Activated CD8-positive, alpha-beta memory T cell treated with anti-CD3 and anti-CD28 coated beads, Interleukin-2, amount 10 ng/mL, durations not matched to agents 7 days and 5 days (primary cell): ENCODE measurements at regions not wholly inside any gene's neighbourhood (a gene's known extent, or its start where the extent isn't known, plus 50 kb on each side); places are given as distances from the start of the nearest gene placed in this dataset.
"Not testable (repeated sequence)": the region's sequence is repeated elsewhere in the genome, so short reads cannot be mapped to it uniquely, and the experiment has no call there.

Experiments used
- ATAC-seq: fragments of 150-1000 bp; cut with Tn5 transposase; one replicate; pipeline ENCODE4 v1.10.0; 2021; ENCODE audit warnings: moderate library complexity
- CTCF ChIA-PET: fragments of 350-600 bp; sonication (Branson Sonifier 250); formaldehyde crosslinking; loops from one replicate; lab custom pipeline; 2021; ENCODE audit warnings: antibody characterized with exemption; lab: Charles Lee
- DNase-seq: peaks from one replicate; pipeline ENCODE4 v3.0.0-alpha.2; 2020
- H3K27ac Mint-ChIP-seq: one replicate; pipeline ENCODE4 v1.8.0; 2021; ENCODE audit warnings: mild to moderate bottlenecking, mixed read lengths
- H3K27me3 Mint-ChIP-seq: one replicate; pipeline ENCODE4 v1.8.0; 2021; ENCODE audit warnings: mixed read lengths
- H3K36me3 Mint-ChIP-seq: one replicate; pipeline ENCODE4 v1.8.0; 2021; ENCODE audit warnings: mild to moderate bottlenecking, mixed read lengths
- H3K4me1 Mint-ChIP-seq: one replicate; pipeline ENCODE4 v1.8.0; 2021; ENCODE audit warnings: mixed read lengths
- H3K4me3 Mint-ChIP-seq: one replicate; pipeline ENCODE4 v1.8.0; 2021; ENCODE audit warnings: mild to moderate bottlenecking, moderate library complexity, mixed read lengths
- H3K9me3 Mint-ChIP-seq: one replicate; pipeline ENCODE4 v1.8.0; 2022; ENCODE audit warnings: low read depth, mixed read lengths

GRCh38 chr2:144914113-144914512 lies 394.2 kb upstream of the ZEB2 start:
- Mint-ChIP-seq H3K27ac (no peak overlapping the region), H3K36me3 (no peaks in the 10 kb centered on the region)

GRCh38 chr2:144912206-144912605 lies 392.3 kb upstream of the ZEB2 start:
- H3K4me3 Mint-ChIP-seq: no peak overlapping the region
- ATAC-seq (no peak), DNase-seq (no peak)
- H3K9me3 Mint-ChIP-seq: no peaks in the 10 kb centered on the region
- no peaks in the 10 kb centered on the region for H3K36me3 Mint-ChIP-seq
- H3K27ac Mint-ChIP-seq: no peak overlapping the region
- H3K27me3 Mint-ChIP-seq: peaks cover 3% of the 10 kb centered on the region
- no peaks in the 10 kb centered on the region for H3K4me1 Mint-ChIP-seq
- CTCF ChIA-PET: no interaction called here

More at GRCh38 chr2:144914113-144914512, 394.2 kb upstream of the ZEB2 start:
- DNase-seq (no peak), ATAC-seq (no peak)
- CTCF ChIA-PET: no interaction called here
- peaks cover 3% of the 10 kb centered on the region for H3K27me3 Mint-ChIP-seq
- H3K4me1 Mint-ChIP-seq: no peaks in the 10 kb centered on the region
- H3K4me3 Mint-ChIP-seq: no peak overlapping the region
- no peaks in the 10 kb centered on the region for H3K9me3 Mint-ChIP-seq

- Mint-ChIP-seq H3K27ac (no peak overlapping the region), H3K27me3 (no peaks in the 10 kb centered on the region), H3K9me3 (peaks cover 4% of the 10 kb centered on the region), H3K36me3 (peaks cover 4% of the 10 kb centered on the region), H3K4me1 (no peaks in the 10 kb centered on the region), H3K4me3 (no peak overlapping the region)
- DNase-seq: no peak
- ATAC-seq: no peak
- CTCF ChIA-PET: no interaction called here
Measured at GRCh38 chr2:144905956-144906355, 386.0 kb upstream of the ZEB2 start.

GRCh38 chr2:144904612-144905011 lies 384.7 kb upstream of the ZEB2 start:
- ATAC-seq: no peak
- peaks cover 4% of the 10 kb centered on the region for H3K9me3 Mint-ChIP-seq
- no peak overlapping the region for H3K4me3 Mint-ChIP-seq
- CTCF ChIA-PET: no interaction called here
- no peaks in the 10 kb centered on the region for H3K4me1 Mint-ChIP-seq
- H3K27me3 Mint-ChIP-seq: peaks cover 2% of the 10 kb centered on the region
- no peak overlapping the region for H3K27ac Mint-ChIP-seq
- H3K36me3 Mint-ChIP-seq: peaks cover 4% of the 10 kb centered on the region
- no peak for DNase-seq

GRCh38 chr2:144903045-144903444 lies 383.1 kb upstream of the ZEB2 start:
- H3K9me3 Mint-ChIP-seq, H3K36me3 Mint-ChIP-seq, DNase-seq, H3K27me3 Mint-ChIP-seq, CTCF ChIA-PET, ATAC-seq, H3K4me3 Mint-ChIP-seq, H3K4me1 Mint-ChIP-seq, H3K27ac Mint-ChIP-seq: not testable (repeated sequence)

- H3K4me1 Mint-ChIP-seq, H3K36me3 Mint-ChIP-seq, ATAC-seq, H3K4me3 Mint-ChIP-seq, H3K9me3 Mint-ChIP-seq, H3K27ac Mint-ChIP-seq, CTCF ChIA-PET, H3K27me3 Mint-ChIP-seq, DNase-seq: not testable (repeated sequence)
Measured at GRCh38 chr2:144901386-144901785, 381.5 kb upstream of the ZEB2 start.

- CTCF ChIA-PET: no interaction called here
- no peaks in the 10 kb centered on the region for H3K36me3 Mint-ChIP-seq
- no peaks in the 10 kb centered on the region for H3K4me1 Mint-ChIP-seq
Measured at GRCh38 chr2:144896341-144896740, 376.4 kb upstream of the ZEB2 start.

GRCh38 chr2:144894612-144895599 lies 375.0 kb upstream of the ZEB2 start:
- no peaks in the 10 kb centered on the region for H3K9me3 Mint-ChIP-seq
- no peak overlapping the region for H3K27ac Mint-ChIP-seq
- CTCF ChIA-PET: no interaction called here
- H3K4me3 Mint-ChIP-seq: no peak overlapping the region
- H3K4me1 Mint-ChIP-seq: no peaks in the 10 kb centered on the region
- H3K27me3 Mint-ChIP-seq: peaks cover 15% of the 10 kb centered on the region
- ATAC-seq (no peak), DNase-seq (no peak)
- H3K36me3 Mint-ChIP-seq: no peaks in the 10 kb centered on the region

More at GRCh38 chr2:144896341-144896740, 376.4 kb upstream of the ZEB2 start:
- peaks cover 9% of the 10 kb centered on the region for H3K27me3 Mint-ChIP-seq
- no peak for ATAC-seq
- DNase-seq: no peak
- H3K9me3 Mint-ChIP-seq: no peaks in the 10 kb centered on the region
- no peak overlapping the region for H3K27ac Mint-ChIP-seq
- no peak overlapping the region for H3K4me3 Mint-ChIP-seq

GRCh38 chr2:144893464-144893863 lies 373.5 kb upstream of the ZEB2 start:
- ATAC-seq (no peak), DNase-seq (no peak)
- no peaks in the 10 kb centered on the region for H3K4me1 Mint-ChIP-seq
- no peak overlapping the region for H3K27ac Mint-ChIP-seq
- H3K36me3 Mint-ChIP-seq: no peaks in the 10 kb centered on the region
- no peaks in the 10 kb centered on the region for H3K9me3 Mint-ChIP-seq
- CTCF ChIA-PET: no interaction called here
- no peak overlapping the region for H3K4me3 Mint-ChIP-seq
- H3K27me3 Mint-ChIP-seq: peaks cover 20% of the 10 kb centered on the region

GRCh38 chr2:144890828-144891227 lies 370.9 kb upstream of the ZEB2 start:
- H3K27ac Mint-ChIP-seq: no peak overlapping the region
- no peak for ATAC-seq
- H3K4me3 Mint-ChIP-seq: no peak overlapping the region
- H3K9me3 Mint-ChIP-seq: no peaks in the 10 kb centered on the region
- no peaks in the 10 kb centered on the region for H3K4me1 Mint-ChIP-seq
- H3K27me3 Mint-ChIP-seq: peaks cover 17% of the 10 kb centered on the region
- CTCF ChIA-PET: no interaction called here
- no peak for DNase-seq
- H3K36me3 Mint-ChIP-seq: no peaks in the 10 kb centered on the region

GRCh38 chr2:144889348-144889747 lies 369.4 kb upstream of the ZEB2 start:
- no peaks in the 10 kb centered on the region for H3K9me3 Mint-ChIP-seq
- no peaks in the 10 kb centered on the region for H3K36me3 Mint-ChIP-seq
- no peak overlapping the region for H3K27ac Mint-ChIP-seq
- H3K27me3 Mint-ChIP-seq: peaks cover 19% of the 10 kb centered on the region
- H3K4me1 Mint-ChIP-seq: no peaks in the 10 kb centered on the region
- H3K4me3 Mint-ChIP-seq: no peak overlapping the region
- ATAC-seq (no peak), DNase-seq (no peak)
- CTCF ChIA-PET: no interaction called here

GRCh38 chr2:144886862-144887261 lies 366.9 kb upstream of the ZEB2 start:
- Mint-ChIP-seq H3K27ac (no peak overlapping the region), H3K27me3 (peaks cover 20% of the 10 kb centered on the region), H3K36me3 (no peaks in the 10 kb centered on the region), H3K9me3 (no peaks in the 10 kb centered on the region), H3K4me1 (no peaks in the 10 kb centered on the region), H3K4me3 (no peak overlapping the region)
- CTCF ChIA-PET: no interaction called here
- ATAC-seq: no peak
- no peak for DNase-seq

GRCh38 chr2:144877893-144878292 lies 358.0 kb upstream of the ZEB2 start:
- Mint-ChIP-seq H3K9me3 (no peaks in the 10 kb centered on the region), H3K36me3 (no peaks in the 10 kb centered on the region), H3K4me1 (no peaks in the 10 kb centered on the region), H3K27me3 (peaks cover 27% of the 10 kb centered on the region), H3K27ac (no peak overlapping the region), H3K4me3 (no peak overlapping the region)
- CTCF ChIA-PET: no interaction called here
- ATAC-seq (no peak), DNase-seq (no peak)

GRCh38 chr2:144876013-144876412 lies 356.1 kb upstream of the ZEB2 start:
- no peak for ATAC-seq
- H3K9me3 Mint-ChIP-seq: no peaks in the 10 kb centered on the region
- H3K36me3 Mint-ChIP-seq: no peaks in the 10 kb centered on the region
- DNase-seq: no peak
- peaks cover 24% of the 10 kb centered on the region for H3K27me3 Mint-ChIP-seq
- H3K4me3 Mint-ChIP-seq: no peak overlapping the region
- H3K27ac Mint-ChIP-seq: no peak overlapping the region
- CTCF ChIA-PET: no interaction called here
- no peaks in the 10 kb centered on the region for H3K4me1 Mint-ChIP-seq
